KG1 (cell line): ENCODE measurements at regions not wholly inside any gene's neighbourhood (a gene's known extent, or its start where the extent isn't known, plus 50 kb on each side); places are given as distances from the start of the nearest gene placed in this dataset.
"Not testable (repeated sequence)": the region's sequence is repeated elsewhere in the genome, so short reads cannot be mapped to it uniquely, and the experiment has no call there.

ENCODE experiments used
- DNase-seq: peaks from one replicate; lab custom pipeline; 2025; lab: John Stamatoyannopoulos, UW

GRCh38 chr1:31485166-31485565 lies 72.2 kb downstream of the SERINC2 start:
- no peak for DNase-seq

DNA sequence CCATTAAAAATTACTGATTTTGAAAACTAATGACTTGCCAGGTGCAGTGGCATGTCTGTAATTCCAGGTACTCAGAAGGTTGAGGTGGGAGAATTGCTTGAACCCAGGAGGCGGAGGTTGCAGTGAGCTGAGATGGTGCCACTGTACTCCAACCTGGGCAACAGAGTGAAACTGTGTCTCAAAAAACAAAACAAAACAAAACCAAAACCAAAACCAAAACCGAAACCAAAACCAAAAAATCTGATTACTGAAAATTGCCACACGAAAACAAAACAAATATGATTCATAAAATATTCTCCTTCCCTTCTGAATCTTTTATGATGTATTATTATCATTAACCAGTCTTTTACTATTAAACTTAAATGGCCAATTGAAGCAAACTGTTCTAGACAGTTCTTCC lies 74.1 kb downstream of the SERINC2 start:
- no peak for DNase-seq

DNA sequence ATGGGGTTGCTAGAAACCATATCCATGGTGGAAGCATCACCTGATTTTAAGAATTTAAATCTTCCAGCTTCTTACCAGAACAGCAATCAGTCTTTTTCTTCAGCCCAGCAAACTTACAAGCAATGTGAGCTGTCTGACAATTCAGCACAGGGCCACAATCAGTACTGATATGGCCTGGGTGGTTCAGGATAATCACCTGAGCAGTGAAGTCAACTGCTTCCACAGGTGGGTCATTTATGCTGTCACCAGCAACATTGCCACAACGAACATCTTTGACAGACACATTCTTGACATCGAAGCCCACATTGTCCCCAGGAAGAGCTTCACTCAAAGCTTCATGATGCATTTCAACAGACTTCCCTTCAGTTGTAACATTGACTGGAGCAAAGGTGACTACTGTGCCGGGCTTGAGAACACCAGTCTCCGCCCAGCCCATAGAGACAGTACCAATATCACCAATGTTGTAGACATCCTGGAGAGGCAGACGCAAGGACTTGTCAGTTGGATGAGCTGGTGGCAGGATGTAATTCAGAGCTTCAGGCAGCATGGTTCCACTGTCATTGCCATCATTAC lies 74.8 kb downstream of the SERINC2 start:
- DNase-seq = no peak

DNA sequence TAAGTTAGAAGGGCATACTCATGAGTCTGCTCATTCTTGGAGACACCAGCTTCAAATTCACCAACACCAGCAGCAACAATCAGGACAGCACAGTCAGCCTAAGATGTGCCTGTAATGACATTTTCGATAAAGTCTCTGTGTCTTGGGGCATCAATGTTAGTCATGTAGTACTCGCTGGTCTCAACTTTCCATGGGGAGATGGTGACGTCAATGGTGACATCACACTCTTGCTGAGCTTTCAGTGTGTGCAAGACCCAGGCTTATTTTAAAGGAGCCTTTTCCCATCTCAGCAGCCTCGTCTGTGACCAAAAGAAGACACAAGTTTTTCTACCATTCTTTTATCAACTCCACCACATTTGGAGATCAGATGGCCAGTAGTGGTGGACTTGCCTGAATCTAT lies 75.5 kb downstream of the SERINC2 start:
- no peak for DNase-seq

- DNase-seq = not testable (repeated sequence)
These were observed 76.6 kb downstream of the SERINC2 start for GRCh38 chr1:31489575-31489974.

- not testable (repeated sequence) for DNase-seq
These were observed 77.6 kb downstream of the SERINC2 start for GRCh38 chr1:31490596-31490995.

DNA sequence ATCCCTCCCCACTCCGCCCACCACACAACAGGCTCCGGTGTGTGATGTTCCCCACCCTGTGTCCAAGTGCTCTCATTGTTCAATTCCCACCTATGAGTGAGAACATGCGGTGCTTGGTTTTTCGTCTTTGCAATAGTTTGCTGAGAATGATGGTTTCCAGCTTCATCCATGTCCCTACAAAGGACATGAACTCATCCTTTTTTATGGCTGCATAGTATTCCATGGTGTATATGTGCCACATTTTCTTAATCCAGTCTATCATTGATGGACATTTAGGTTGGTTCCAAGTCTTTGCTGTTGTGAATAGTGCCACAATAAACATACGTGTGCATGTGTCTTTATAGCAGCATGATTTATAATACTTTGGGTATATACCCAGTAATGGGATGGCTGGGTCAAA lies 81.0 kb upstream of the TINAGL1 start:
- DNase-seq = not testable (repeated sequence)

DNA sequence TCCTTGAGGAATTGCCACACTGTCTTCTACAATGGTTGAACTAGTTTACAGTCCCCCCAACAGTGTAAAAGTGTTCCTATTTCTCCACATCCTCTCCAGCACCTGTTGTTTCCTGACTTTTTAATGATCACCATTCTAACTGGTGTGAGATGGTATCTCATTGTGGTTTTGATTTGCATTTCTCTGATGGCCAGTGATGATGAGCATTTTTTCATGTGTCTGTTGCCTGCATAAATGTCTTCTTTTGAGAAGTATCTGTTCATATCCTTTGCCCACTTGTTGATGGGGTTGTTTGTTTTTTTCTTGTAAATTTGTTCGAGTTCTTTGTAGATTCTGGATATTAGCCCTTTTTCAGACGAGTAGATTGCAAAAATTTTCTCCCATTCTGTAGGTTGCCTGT lies 80.5 kb upstream of the TINAGL1 start:
- not testable (repeated sequence) for DNase-seq

DNA sequence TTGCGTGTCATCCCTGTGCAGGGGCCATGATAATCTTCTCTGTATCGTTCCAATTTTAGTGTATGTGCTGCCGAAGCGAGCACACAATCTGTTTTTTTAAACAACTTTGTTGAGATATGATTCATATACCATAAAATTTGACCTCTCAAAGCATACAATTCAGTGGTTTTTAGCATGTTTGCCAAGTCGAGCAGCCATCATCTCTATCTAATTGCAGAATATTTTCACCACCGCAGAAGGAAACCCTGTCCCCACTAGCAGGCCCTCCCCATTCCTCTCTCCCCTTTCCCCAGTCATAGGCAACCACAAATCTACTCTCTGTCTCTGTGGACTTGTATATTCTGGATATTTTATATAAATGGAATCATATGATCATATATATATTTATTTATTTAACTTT lies 78.7 kb upstream of the TINAGL1 start:
- DNase-seq = no peak

GRCh38 chr1:31498376-31499040 lies 77.8 kb upstream of the TINAGL1 start:
- no peak for DNase-seq

DNA sequence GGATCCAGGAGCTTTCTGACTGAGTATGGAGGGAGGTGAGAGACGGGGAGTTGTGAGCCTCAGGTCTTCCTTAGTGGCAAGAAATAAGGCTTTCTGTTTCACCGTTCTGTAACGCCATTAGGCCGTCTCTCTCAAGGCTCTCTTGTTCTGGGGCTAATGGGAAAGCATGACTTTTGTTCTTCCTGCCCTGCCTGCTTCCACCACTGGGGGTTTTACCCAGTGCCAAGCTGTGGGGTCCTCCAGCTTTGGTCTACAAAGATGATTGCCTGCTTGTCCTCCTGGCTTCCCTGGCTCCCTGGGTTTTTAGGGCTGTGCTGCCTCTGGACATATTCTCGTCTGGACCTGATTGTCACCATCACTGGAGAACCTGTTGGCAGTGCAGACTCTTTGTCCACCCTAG lies 74.8 kb upstream of the TINAGL1 start:
- DNase-seq = no peak

DNA sequence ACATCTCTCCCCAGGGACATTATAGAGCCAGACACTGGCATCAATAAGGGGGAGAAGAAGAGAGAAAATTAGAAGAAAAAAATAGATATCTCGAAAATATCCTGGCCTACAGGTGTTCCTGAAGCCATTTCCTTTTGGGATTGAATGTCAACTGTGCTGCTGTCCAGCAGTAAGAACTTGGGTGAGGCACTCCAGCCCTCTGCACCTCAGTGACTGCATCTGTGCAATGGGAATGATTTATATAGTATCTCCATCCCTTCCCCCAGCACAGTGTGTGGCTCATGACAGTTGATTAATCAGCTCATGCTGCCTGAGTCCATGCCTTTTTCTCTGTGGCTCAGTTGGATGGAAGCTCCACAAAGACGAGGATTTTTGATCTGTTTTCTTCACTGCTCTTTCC lies 74.1 kb upstream of the TINAGL1 start:
- DNase-seq = no peak

GRCh38 chr1:31502926-31503511 lies 73.3 kb upstream of the TINAGL1 start:
- no peak for DNase-seq

GRCh38 chr1:31503570-31503969 lies 72.7 kb upstream of the TINAGL1 start:
- no peak for DNase-seq

GRCh38 chr1:31504001-31504400 lies 72.3 kb upstream of the TINAGL1 start:
- no peak for DNase-seq

DNA sequence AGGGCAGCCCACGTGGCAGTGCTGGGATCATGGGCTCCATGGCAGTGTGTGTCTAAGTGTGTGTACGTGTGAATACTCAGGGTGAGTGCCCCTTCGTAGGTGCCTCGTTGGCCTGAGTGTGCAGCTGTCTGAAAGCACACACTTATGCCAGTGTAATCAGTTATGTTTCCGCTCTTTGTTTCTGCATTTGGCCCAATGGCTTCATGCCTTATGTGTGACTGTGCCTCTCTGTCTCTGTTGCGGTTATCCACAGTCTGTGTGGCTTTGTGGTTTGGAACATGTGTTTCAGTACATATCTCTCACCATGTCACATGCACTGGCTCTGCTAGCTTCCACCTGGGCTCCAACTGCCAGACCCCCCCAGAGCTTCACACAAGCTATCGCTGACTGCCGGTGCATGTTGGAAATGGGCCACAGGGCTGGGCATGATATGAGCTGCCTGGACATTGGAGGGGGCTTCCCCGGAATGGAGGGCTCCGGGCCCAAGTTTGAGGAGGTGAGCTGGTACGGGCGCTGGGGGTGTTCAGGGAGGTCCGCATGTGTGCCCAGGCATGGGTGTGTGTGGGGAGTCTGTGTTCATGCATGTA lies 70.3 kb upstream of the TINAGL1 start:
- peak; percentile 36 for DNase-seq

DNA sequence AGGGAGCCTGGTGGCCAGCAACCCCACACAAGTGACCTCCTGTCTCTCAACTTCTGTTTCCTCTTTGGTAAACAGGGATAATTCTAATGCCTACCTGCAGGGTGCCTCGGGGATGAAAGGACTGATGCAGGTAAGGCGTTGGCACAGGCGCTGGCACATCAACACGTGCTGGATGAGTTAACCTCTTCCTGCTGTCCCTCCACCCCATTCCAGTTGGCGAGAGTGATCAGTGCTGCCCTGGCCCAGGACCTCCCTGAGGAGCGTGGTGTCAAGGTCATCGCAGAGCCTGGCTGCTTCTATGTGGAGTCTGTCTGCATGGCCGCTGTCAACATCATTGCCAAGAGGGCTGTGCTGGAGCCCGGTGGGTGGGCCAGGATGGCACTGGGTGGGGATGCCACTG lies 69.1 kb upstream of the TINAGL1 start:
- DNase-seq = no peak

DNA sequence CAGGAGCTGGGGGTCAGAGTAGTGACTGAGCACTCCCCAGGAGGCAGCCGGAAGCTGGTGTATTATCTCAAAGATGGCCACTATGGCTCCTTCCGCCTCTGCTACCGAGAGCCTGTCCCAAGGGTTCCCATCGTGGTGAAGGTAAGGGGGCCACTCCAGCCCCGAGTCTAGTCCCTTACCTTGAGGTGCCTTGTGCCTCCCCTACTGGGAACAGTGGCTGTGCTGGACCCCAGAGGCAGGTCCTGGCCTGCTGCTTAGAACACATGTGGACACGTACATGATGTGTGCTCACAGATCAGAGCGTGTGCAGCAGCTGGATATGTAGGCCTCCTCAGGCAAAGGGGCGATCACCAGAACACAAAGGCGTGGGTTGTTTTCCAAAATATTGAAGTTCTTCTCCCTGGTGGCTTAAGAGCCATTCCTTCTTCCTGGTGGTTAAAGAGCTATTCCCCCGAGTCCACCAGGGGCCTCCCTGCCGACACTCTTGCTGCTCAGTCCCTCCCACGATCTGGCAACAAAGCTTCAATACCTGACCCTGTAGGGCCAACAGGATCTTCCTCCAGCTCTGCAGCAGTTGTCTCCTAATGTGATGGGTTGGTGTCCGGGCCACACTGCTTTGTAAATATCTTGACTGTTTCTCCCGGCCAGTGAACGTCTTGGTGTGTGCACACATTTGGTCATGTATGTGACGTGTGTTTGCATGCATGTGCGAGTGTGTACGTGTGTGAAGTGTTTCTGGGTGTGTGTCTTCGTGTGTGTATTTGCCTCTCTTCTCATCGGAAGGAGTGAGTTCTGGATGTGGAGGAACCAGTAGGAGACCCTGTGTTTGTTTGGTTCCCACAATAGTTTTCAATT lies 68.4 kb upstream of the TINAGL1 start:
- no peak for DNase-seq

- DNase-seq = no peak
These were observed 66.9 kb upstream of the TINAGL1 start for GRCh38 chr1:31509124-31510072.

DNA sequence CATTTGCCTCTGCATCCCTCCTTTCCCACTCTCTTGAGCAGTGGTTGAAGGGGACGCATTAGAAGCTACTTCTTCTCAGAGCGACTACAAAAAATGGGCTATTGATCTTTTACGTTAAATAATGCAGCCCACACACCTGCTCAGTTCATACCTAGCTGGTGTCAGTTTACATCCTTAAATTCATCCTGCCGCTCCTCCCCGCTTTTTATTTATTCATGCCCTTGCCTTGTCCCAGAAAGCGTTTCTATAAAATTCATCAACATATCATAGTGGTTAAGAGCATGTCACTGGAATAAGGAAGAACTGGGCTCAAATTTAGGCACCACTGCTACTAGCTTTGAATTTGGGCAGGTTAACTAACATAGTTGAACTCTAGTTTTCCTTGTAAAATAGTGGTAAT lies 66.0 kb upstream of the TINAGL1 start:
- no peak for DNase-seq
